ENCODE measurements at regions not wholly inside any gene's neighbourhood (a gene's known extent, or its start where the extent isn't known, plus 50 kb on each side); places are given as distances from the start of the nearest gene placed in this dataset.

DNA sequence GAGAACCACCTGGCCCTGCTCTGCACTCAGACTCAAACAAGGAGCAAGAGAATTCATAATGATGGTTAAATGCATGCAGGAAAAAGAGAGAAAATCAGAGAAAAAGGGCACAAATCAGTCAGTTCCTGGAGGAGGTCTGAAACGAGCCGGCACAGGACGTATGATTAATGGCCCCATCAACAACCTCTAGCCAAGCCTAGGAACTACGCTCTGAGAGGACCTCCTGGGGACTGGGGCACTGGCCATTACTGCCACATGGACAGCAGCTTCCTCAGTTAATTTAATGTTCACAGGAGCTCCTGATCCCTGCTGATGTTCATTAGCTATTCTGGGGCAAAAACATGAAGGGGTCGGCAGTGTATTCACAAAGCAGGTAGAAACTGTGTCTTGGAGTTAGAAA is 238.1 kb downstream of the MED10 start:
- TF ChIP-seq, protein P1, sequence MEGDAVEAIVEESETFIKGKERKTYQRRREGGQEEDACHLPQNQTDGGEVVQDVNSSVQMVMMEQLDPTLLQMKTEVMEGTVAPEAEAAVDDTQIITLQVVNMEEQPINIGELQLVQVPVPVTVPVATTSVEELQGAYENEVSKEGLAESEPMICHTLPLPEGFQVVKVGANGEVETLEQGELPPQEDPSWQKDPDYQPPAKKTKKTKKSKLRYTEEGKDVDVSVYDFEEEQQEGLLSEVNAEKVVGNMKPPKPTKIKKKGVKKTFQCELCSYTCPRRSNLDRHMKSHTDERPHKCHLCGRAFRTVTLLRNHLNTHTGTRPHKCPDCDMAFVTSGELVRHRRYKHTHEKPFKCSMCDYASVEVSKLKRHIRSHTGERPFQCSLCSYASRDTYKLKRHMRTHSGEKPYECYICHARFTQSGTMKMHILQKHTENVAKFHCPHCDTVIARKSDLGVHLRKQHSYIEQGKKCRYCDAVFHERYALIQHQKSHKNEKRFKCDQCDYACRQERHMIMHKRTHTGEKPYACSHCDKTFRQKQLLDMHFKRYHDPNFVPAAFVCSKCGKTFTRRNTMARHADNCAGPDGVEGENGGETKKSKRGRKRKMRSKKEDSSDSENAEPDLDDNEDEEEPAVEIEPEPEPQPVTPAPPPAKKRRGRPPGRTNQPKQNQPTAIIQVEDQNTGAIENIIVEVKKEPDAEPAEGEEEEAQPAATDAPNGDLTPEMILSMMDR (IDR thresholded peaks at IDR 0.05) = no peak
- no peak for TF ChIP-seq POLR2A (IDR thresholded peaks at IDR 0.05)

Data from heart left ventricle (tissue), 13 donors.